ENCODE measurements at regions not wholly inside any gene's neighbourhood (a gene's known extent, or its start where the extent isn't known, plus 50 kb on each side); places are given as distances from the start of the nearest gene placed in this dataset.

DNA sequence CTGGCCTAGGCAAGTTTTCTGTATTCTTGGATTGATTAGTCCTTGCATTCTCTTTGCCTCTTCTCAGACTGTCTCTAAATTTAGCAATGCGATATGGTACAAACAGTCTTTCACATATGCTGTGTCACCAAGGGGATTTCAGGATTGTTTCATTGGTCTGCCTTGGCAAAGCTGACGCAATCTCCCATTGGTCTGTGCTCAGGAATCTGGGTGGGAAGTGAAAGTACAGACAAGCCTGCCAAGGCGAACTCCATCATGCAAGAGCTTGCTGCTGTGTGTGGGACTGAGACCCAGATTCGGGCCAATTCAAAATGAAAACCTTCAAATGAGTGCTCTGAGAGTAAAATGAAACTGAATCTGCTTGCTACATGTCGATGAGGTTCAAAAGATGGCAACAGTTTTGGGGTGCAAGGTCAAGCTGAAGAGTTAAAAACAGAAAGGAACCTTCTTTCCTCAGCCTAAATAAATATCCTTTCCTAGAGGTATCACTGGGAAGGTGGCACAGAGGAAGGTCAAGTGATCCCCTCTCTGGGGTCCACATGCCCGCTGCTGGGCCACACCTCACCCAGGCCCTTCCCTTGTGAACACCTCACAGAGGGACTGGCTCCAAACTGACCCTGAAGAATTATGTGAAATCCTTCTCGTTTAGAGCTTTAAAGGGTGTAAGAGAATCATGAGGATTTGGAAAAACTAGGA lies 198.8 kb upstream of the PREP start:
- Mint-ChIP-seq H3K36me3 (ENCODE audit: low read depth) (no peaks in the 10 kb centered on the region), H3K4me3 (ENCODE audit: unreplicated experiment) (no peak overlapping the region), H3K27me3 (ENCODE audit: low read depth) (no peaks in the 10 kb centered on the region), H3K4me1 (ENCODE audit: low read depth) (peaks cover 28% of the 10 kb centered on the region), H3K9me3 (ENCODE audit: low read depth) (no peaks in the 10 kb centered on the region), H3K27ac (ENCODE audit: unreplicated experiment) (peak overlapping the region; percentile 39)
- no peak for DNase-seq (ENCODE audit: low spot score)
- TF ChIP-seq, protein P1, sequence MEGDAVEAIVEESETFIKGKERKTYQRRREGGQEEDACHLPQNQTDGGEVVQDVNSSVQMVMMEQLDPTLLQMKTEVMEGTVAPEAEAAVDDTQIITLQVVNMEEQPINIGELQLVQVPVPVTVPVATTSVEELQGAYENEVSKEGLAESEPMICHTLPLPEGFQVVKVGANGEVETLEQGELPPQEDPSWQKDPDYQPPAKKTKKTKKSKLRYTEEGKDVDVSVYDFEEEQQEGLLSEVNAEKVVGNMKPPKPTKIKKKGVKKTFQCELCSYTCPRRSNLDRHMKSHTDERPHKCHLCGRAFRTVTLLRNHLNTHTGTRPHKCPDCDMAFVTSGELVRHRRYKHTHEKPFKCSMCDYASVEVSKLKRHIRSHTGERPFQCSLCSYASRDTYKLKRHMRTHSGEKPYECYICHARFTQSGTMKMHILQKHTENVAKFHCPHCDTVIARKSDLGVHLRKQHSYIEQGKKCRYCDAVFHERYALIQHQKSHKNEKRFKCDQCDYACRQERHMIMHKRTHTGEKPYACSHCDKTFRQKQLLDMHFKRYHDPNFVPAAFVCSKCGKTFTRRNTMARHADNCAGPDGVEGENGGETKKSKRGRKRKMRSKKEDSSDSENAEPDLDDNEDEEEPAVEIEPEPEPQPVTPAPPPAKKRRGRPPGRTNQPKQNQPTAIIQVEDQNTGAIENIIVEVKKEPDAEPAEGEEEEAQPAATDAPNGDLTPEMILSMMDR (IDR thresholded peaks at IDR 0.05): no peak

DNA sequence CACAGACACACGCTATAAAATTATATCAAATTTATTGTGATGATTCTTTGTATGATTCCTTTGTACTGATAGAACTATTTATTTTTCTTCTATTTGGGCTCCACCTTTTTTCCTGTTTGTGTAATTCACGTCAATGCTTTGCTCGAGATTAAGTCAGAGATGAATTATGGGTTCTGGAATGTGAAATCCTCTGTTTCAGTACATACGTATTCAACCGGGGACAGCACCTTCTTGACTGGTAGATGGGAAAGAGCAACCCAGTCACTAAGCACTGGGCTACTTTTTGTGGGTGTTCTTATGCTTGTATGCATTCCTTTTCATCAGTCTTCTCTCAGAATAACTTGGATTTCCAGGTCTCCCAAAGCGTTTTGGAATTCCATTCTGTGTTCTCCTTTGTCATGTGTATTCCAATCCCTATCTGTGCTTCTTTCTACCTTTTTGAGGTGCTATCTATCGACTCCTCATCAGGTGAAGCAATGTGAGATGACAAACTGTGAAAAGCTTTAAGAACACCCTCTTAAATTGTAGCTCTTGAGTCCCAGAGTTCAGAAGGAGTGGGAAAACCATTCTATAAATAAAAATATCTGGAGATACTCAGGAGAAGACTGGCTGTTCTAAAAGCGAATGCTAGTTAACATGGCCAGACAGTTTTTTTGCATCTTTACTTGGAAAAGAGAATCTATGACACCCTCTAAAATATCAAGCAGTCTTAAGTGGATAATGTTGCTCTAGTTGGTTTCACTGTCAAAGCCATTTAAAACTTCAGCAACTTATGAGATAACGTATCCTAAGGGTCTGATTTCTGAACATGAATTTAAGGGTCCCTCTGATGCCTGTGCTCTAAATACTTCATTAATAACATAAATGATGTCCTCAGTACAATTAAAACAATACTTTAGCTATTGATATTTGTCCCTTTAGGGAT lies 197.7 kb upstream of the PREP start:
- H3K27ac Mint-ChIP-seq (ENCODE audit: unreplicated experiment): peak overlapping the region; percentile 32
- TF ChIP-seq, protein P1 (IDR thresholded peaks at IDR 0.05): no peak
- H3K36me3 Mint-ChIP-seq (ENCODE audit: low read depth): no peaks in the 10 kb centered on the region
- no peak overlapping the region for H3K4me3 Mint-ChIP-seq (ENCODE audit: unreplicated experiment)
- no peaks in the 10 kb centered on the region for H3K27me3 Mint-ChIP-seq (ENCODE audit: low read depth)
- H3K9me3 Mint-ChIP-seq (ENCODE audit: low read depth): no peaks in the 10 kb centered on the region
- no peak for DNase-seq (ENCODE audit: low spot score)
- H3K4me1 Mint-ChIP-seq (ENCODE audit: low read depth): peaks cover 39% of the 10 kb centered on the region

DNA sequence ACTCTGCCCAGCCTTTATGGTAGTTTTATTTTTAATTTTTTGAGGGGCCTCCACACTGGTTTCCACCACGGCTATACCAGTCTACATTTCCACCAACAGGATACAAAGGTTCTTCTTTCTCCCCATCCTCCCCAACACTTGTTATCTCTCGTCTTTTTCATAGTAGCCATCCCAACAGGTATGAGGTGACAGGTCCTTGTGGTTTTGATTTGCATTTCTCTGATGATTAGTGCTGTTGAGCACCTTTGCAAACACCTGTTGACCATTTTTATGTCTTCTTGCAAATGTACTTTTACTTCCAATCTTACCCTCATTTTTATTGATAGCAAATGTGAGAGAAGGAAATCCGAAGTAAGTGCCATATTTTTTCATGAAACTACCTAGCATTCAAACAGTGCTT lies 195.4 kb upstream of the PREP start:
- TF ChIP-seq, protein P1 (IDR thresholded peaks at IDR 0.05): no peak
- Mint-ChIP-seq H3K27ac (ENCODE audit: unreplicated experiment) (no peak overlapping the region), H3K4me1 (ENCODE audit: low read depth) (peaks cover 60% of the 10 kb centered on the region), H3K27me3 (ENCODE audit: low read depth) (no peaks in the 10 kb centered on the region), H3K36me3 (ENCODE audit: low read depth) (no peaks in the 10 kb centered on the region), H3K4me3 (ENCODE audit: unreplicated experiment) (no peak overlapping the region), H3K9me3 (ENCODE audit: low read depth) (no peaks in the 10 kb centered on the region)
- no peak for DNase-seq (ENCODE audit: low spot score)

DNA sequence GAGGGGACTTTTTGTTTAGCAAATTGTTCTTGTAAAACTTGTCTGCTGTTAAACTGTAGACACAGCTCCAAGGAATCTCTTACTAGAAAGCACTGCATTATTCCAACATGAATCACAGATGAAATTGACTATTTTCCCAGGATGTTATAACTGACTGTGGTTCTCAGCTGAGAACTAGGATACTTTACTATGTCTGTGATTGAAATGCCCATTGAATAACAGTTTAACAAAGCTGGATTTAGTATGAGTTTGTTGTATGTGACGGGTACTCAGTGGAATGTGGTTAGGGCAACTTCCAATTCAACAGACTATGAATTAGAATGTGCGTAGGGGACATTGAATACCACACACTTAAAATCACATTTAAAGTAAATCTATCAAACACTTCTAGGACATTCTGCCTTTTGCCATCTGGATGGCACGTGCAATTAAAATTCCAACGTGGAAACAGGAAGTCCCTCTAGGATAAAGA lies 193.4 kb upstream of the PREP start:
- Mint-ChIP-seq H3K27ac (ENCODE audit: unreplicated experiment) (peak overlapping the region; percentile 74), H3K4me1 (ENCODE audit: low read depth) (peaks cover 58% of the 10 kb centered on the region), H3K9me3 (ENCODE audit: low read depth) (no peaks in the 10 kb centered on the region), H3K27me3 (ENCODE audit: low read depth) (no peaks in the 10 kb centered on the region), H3K4me3 (ENCODE audit: unreplicated experiment) (no peak overlapping the region), H3K36me3 (ENCODE audit: low read depth) (no peaks in the 10 kb centered on the region)
- DNase-seq (ENCODE audit: low spot score): no peak
- TF ChIP-seq, protein P1 (IDR thresholded peaks at IDR 0.05): no peak

DNA sequence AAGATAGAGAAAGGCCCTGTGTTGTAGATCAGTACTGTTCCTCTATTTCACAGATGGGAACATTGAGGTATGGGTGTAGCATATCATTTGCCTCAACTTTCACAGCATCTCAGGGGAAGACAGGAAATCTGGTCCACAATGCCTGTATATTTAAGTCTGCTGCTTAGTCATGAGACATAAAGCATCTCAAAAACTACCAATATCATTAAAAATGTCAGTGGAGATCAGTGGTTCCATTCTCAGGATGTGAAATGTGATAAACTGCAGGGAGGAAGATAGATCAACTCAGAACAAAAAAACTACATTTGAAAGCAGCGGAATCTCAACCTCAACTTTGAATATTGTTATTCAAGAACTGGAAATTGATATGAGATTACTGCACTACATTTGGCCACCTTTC lies 192.9 kb upstream of the PREP start:
- Mint-ChIP-seq H3K4me1 (ENCODE audit: low read depth) (peaks cover 55% of the 10 kb centered on the region), H3K4me3 (ENCODE audit: unreplicated experiment) (no peak overlapping the region)

More for the DNA sequence above, 192.9 kb upstream of the PREP start:
- H3K9me3 Mint-ChIP-seq (ENCODE audit: low read depth): no peaks in the 10 kb centered on the region
- H3K36me3 Mint-ChIP-seq (ENCODE audit: low read depth): no peaks in the 10 kb centered on the region
- H3K27me3 Mint-ChIP-seq (ENCODE audit: low read depth): no peaks in the 10 kb centered on the region
- H3K27ac Mint-ChIP-seq (ENCODE audit: unreplicated experiment): peak overlapping the region; percentile 74
- DNase-seq (ENCODE audit: low spot score): no peak
- TF ChIP-seq, protein P1 (IDR thresholded peaks at IDR 0.05): no peak
